HK-2 (cell line): ENCODE measurements at regions not wholly inside any gene's neighbourhood (a gene's known extent, or its start where the extent isn't known, plus 50 kb on each side); places are given as distances from the start of the nearest gene placed in this dataset.
"Not testable (repeated sequence)": the region's sequence is repeated elsewhere in the genome, so short reads cannot be mapped to it uniquely, and the experiment has no call there.

Experiments used
- DNase-seq: peaks from one replicate; pipeline ENCODE4 v3.0.0-alpha.2; 2018; ENCODE audit not compliant: unreplicated experiment

- no peak for DNase-seq
Measured at GRCh38 chr22:48824712-48825651, 1002.7 kb downstream of the BRD1 start.

- no peak for DNase-seq
Measured at GRCh38 chr22:48823941-48824340, 1003.7 kb downstream of the BRD1 start.

GRCh38 chr22:48822278-48823233, 1005.1 kb downstream of the BRD1 start:
- no peak for DNase-seq

- DNase-seq, result no peak
Measured at GRCh38 chr22:48821727-48822126, 1005.9 kb downstream of the BRD1 start.

GRCh38 chr22:48821346-48821690, 1006.4 kb downstream of the BRD1 start:
- DNase-seq, result no peak

GRCh38 chr22:48820481-48821345, 1007.0 kb downstream of the BRD1 start:
- no peak for DNase-seq

- DNase-seq, result no peak
Measured at GRCh38 chr22:48819961-48820360, 1007.7 kb downstream of the BRD1 start.

- DNase-seq, result no peak
Measured at GRCh38 chr22:48819232-48819631, 1008.4 kb downstream of the BRD1 start.

GRCh38 chr22:48817491-48817890, 1010.2 kb downstream of the BRD1 start:
- DNase-seq, result not testable (repeated sequence)

- DNase-seq, result no peak
Measured at GRCh38 chr22:48811885-48812284, 1015.8 kb downstream of the BRD1 start.

GRCh38 chr22:48808038-48808960, 1019.4 kb downstream of the BRD1 start:
- DNase-seq, result no peak

- DNase-seq, result no peak
Measured at GRCh38 chr22:48807155-48807554, 1020.5 kb downstream of the BRD1 start.

- DNase-seq, result no peak
Measured at GRCh38 chr22:48806227-48806781, 1021.4 kb downstream of the BRD1 start.

- no peak for DNase-seq
Measured at GRCh38 chr22:48805516-48805915, 1022.2 kb downstream of the BRD1 start.

- no peak for DNase-seq
Measured at GRCh38 chr22:48804811-48805301, 1022.8 kb downstream of the BRD1 start.

GRCh38 chr22:48803948-48804810, 1023.5 kb downstream of the BRD1 start:
- no peak for DNase-seq

- no peak for DNase-seq
Measured at GRCh38 chr22:48803171-48803947, 1024.3 kb downstream of the BRD1 start.

GRCh38 chr22:48802576-48802975, 1025.1 kb downstream of the BRD1 start:
- DNase-seq, result no peak
